HepG2 (cell line): ENCODE measurements at regions not wholly inside any gene's neighbourhood (a gene's known extent, or its start where the extent isn't known, plus 50 kb on each side); places are given as distances from the start of the nearest gene placed in this dataset.

Experiments
- ATAC-seq: fragments of 200-7000 bp; cut with Tn5 transposase; 3 replicates; pipeline ENCODE4 v1.9.1; 2020; ENCODE audit warnings: mild to moderate bottlenecking, moderate library complexity
- BruUV-seq: library from RNA; stranded (reverse); fragments of 400-500 nt; replicated peaks from 2 replicates; lab custom pipeline; 2021; lab: Mats Ljungman, UMichigan
- CTCF ChIA-PET: fragments of 300-600 bp; formaldehyde crosslinking; extraction: SDS; loops from one replicate; lab custom pipeline; 2021; ENCODE audit warnings: low total read pairs, inconsistent platforms, low intra/inter-chr PET ratio; lab: Yijun Ruan, JAX
- POLR2A ChIA-PET: fragments of 350-600 bp; sonication (Branson Sonifier 250); formaldehyde crosslinking; loops from one replicate; lab custom pipeline; 2020; ENCODE audit warnings: antibody characterized with exemption, inconsistent platforms; lab: Yijun Ruan, JAX
- DNase-seq: peaks from one replicate; pipeline ENCODE4 v3.0.0-alpha.2; 2015; ENCODE audit warnings: low spot score
- FAIRE-seq: peaks from 3 replicates; lab custom pipeline; 2011; peaks lifted over from hg19 to GRCh38; lab: Jason Lieb, UNC
- H2AFZ ChIP-seq: one replicate; pipeline ENCODE4 v1.6.1; 2011; ENCODE audit warnings: low read length, inconsistent platforms
- H3K27ac ChIP-seq: fragments of 300-600 bp; 3 replicates; pipeline ENCODE4 v1.8.0; 2011; ENCODE audit warnings: mixed run types, mild to moderate bottlenecking, mixed read lengths, low read length, inconsistent platforms; ENCODE audit not compliant: insufficient read depth; ENCODE audit errors: extremely low read length
- H3K27me3 ChIP-seq, 2 experiments: fragments of 200-600 bp in 1 of 2; 2 replicates in 1 of 2; 3 replicates in 1 of 2; pipeline versions ENCODE4 v1.6.0 to v1.8.0; 2011; ENCODE audit warnings: low read length in 2 of 2, mild to moderate bottlenecking in 2 of 2, moderate library complexity in 2 of 2, inconsistent platforms in 1 of 2; ENCODE audit not compliant: insufficient read depth in 2 of 2, control insufficient read depth in 1 of 2
- H3K36me3 ChIP-seq, 2 experiments: fragments of 200-600 bp in 1 of 2; replicated peaks in 1 of 2; 2 replicates in 1 of 2; 3 replicates in 1 of 2; pipeline versions ENCODE4 v1.5.1 to v1.8.0; 2011; ENCODE audit warnings: low read length in 2 of 2, inconsistent platforms in 1 of 2; ENCODE audit not compliant: insufficient read depth in 2 of 2, control insufficient read depth in 1 of 2
- H3K4me1 ChIP-seq: 2 replicates; pipeline ENCODE4 v1.5.1; 2012; ENCODE audit warnings: low read length, inconsistent platforms; ENCODE audit not compliant: insufficient read depth
- H3K4me2 ChIP-seq: 2 replicates; pipeline ENCODE4 v1.6.0; 2011; ENCODE audit warnings: low read depth, low read length, inconsistent platforms
- H3K4me3 ChIP-seq, 3 experiments: fragments of 200-600 bp in 1 of 3; sonication (generic), shearing (Covaris generic) in 1 of 3; replicated peaks in 1 of 3; 2 replicates each; pipeline ENCODE4 v1.5.1; 2011 to 2016; ENCODE audit warnings: low read length in 3 of 3, inconsistent platforms in 2 of 3, low read depth in 2 of 3, mild to moderate bottlenecking in 2 of 3, control low read depth in 1 of 3, mixed read lengths in 1 of 3; ENCODE audit not compliant: insufficient read depth in 1 of 3
- H3K79me2 ChIP-seq: one replicate; pipeline ENCODE4 v1.6.1; 2011; ENCODE audit warnings: low read length, inconsistent platforms; ENCODE audit not compliant: insufficient read depth
- H3K9ac ChIP-seq: 2 replicates; pipeline ENCODE4 v1.6.0; 2011; ENCODE audit warnings: mild to moderate bottlenecking, low read depth, low read length, inconsistent platforms; ENCODE audit not compliant: insufficient read depth
- H3K9me3 ChIP-seq: 2 replicates; pipeline ENCODE4 v1.5.1; 2012; ENCODE audit warnings: mild to moderate bottlenecking, low read length
- H4K20me1 ChIP-seq: 2 replicates; pipeline ENCODE4 v1.6.0; 2011; ENCODE audit warnings: inconsistent platforms, mild to moderate bottlenecking, low read length, moderate library complexity; ENCODE audit not compliant: insufficient read depth
- ATAD3A ChIP-seq: sonication (generic); formaldehyde crosslinking; IDR thresholded peaks from 2 replicates; pipeline ENCODE4 v1.4.0; 2020; ENCODE audit warnings: missing genetic modification reagents
- HHEX ChIP-seq: IDR thresholded peaks from 2 replicates; pipeline ENCODE4 v1.6.1; 2016; ENCODE audit warnings: control low read depth
- JUND ChIP-seq: sonication (generic); formaldehyde crosslinking; IDR thresholded peaks from 2 replicates; pipeline ENCODE4 v1.8.0; 2022; ENCODE audit warnings: mild to moderate bottlenecking, missing genetic modification reagents
- KDM5A ChIP-seq: fragments of 200-600 bp; sonication (generic); IDR thresholded peaks from 2 replicates; pipeline ENCODE4 v1.7.0; 2018; ENCODE audit warnings: antibody characterized with exemption, mild to moderate bottlenecking, low read length, borderline replicate concordance
- PLSCR1 ChIP-seq: sonication (generic); formaldehyde crosslinking; IDR thresholded peaks from 2 replicates; pipeline ENCODE4 v1.5.0; 2020; ENCODE audit warnings: missing genetic modification reagents, mild to moderate bottlenecking, borderline replicate concordance
- RFXAP ChIP-seq: sonication (generic); formaldehyde crosslinking; IDR thresholded peaks from 2 replicates; pipeline ENCODE4 v1.4.0; 2020; ENCODE audit warnings: missing genetic modification reagents, borderline replicate concordance
- SP140L ChIP-seq: sonication (generic); formaldehyde crosslinking; IDR thresholded peaks from 2 replicates; pipeline ENCODE4 v1.4.0; 2020; ENCODE audit warnings: missing genetic modification reagents, borderline replicate concordance
- ZC3H13 ChIP-seq: sonication (generic); formaldehyde crosslinking; IDR thresholded peaks from 2 replicates; pipeline ENCODE4 v1.8.1; 2023; ENCODE audit warnings: mild to moderate bottlenecking, missing genetic modification reagents, moderate library complexity
- ZFP37 ChIP-seq: sonication (generic); formaldehyde crosslinking; IDR thresholded peaks from 2 replicates; pipeline ENCODE4 v1.4.0; 2020; ENCODE audit warnings: missing genetic modification reagents, borderline replicate concordance
- ZNF382 ChIP-seq: sonication (generic); formaldehyde crosslinking; IDR thresholded peaks from 2 replicates; pipeline ENCODE4 v1.5.0; 2020; ENCODE audit warnings: missing genetic modification reagents, mild to moderate bottlenecking, borderline replicate concordance
- ZNF749 ChIP-seq: sonication (generic); formaldehyde crosslinking; IDR thresholded peaks from 2 replicates; pipeline ENCODE4 v1.8.0; 2022; ENCODE audit warnings: mild to moderate bottlenecking, missing genetic modification reagents, moderate library complexity, borderline replicate concordance
- ZNF816 ChIP-seq: sonication (generic); formaldehyde crosslinking; IDR thresholded peaks from 2 replicates; pipeline ENCODE4 v1.8.0; 2022; ENCODE audit warnings: missing genetic modification reagents, mild to moderate bottlenecking, borderline replicate concordance
- ZNF83 ChIP-seq: sonication (generic); formaldehyde crosslinking; IDR thresholded peaks from 2 replicates; pipeline ENCODE4 v1.4.0; 2020; ENCODE audit warnings: missing genetic modification reagents, mild to moderate bottlenecking, borderline replicate concordance
- ZNF891 ChIP-seq: sonication (generic); formaldehyde crosslinking; IDR thresholded peaks from 2 replicates; pipeline ENCODE4 v1.5.0; 2020; ENCODE audit warnings: mild to moderate bottlenecking, missing genetic modification reagents
- ZSCAN30 ChIP-seq: sonication (generic); formaldehyde crosslinking; IDR thresholded peaks from 2 replicates; pipeline ENCODE4 v1.5.0; 2020; ENCODE audit warnings: mild to moderate bottlenecking, missing genetic modification reagents
- WGBS: methylation state at CpG from one replicate; pipeline ENCODE4 v1.1.6; 2017; ENCODE audit warnings: low lambda C conversion rate; 5-methylcytosine and 5-hydroxymethylcytosine counted together
- in situ Hi-C: cut with HindIII; loops from 2 replicates; pipeline ENCODE4 v1.10.0; 2017; ENCODE audit warnings: low pct_unique_long_range_greater_than_20kb; ENCODE audit not compliant: extremely low pct_ligation_motif_present
- intact Hi-C: fragments of 100-400 bp; cut with micrococcal nuclease; formaldehyde crosslinking; loops from one replicate; pipeline ENCODE4 v1.10.0; 2022; ENCODE audit not compliant: unreplicated experiment

GRCh38 chr2:145488571-145488970, 968.7 kb upstream of the ZEB2 start:
- TF ChIP-seq ATAD3A (CRISPR knock-in tag), result no peak
- no peak for TF ChIP-seq PLSCR1 (CRISPR knock-in tag)
- no peak for TF ChIP-seq KDM5A
- no peak for TF ChIP-seq ZFP37 (CRISPR knock-in tag)
- TF ChIP-seq ZNF83 (CRISPR knock-in tag), result no peak
- no peak for TF ChIP-seq ZNF816 (CRISPR knock-in tag)
- TF ChIP-seq SP140L (CRISPR knock-in tag), result no peak
- no peak for TF ChIP-seq JUND (CRISPR knock-in tag)
- TF ChIP-seq ZSCAN30 (CRISPR knock-in tag), result no peak
- no peak for TF ChIP-seq ZNF382 (CRISPR knock-in tag)
- TF ChIP-seq ZC3H13 (CRISPR knock-in tag), result no peak
- no peak for TF ChIP-seq RFXAP
- TF ChIP-seq HHEX (CRISPR knock-in tag), result no peak
- TF ChIP-seq ZNF891 (CRISPR knock-in tag), result no peak
- no peak for TF ChIP-seq ZNF749 (CRISPR knock-in tag)
- Histone ChIP-seq H4K20me1 (no peaks in the 10 kb centered on the region), H3K27me3 (no peaks in the 10 kb centered on the region), H3K4me2 (no peak overlapping the region), H2AFZ (no peak overlapping the region), H3K9ac (no peak overlapping the region), H3K9me3 (peaks cover 19% of the 10 kb centered on the region; the same call in 1 of the 2 replicates), H3K4me3 (no peak overlapping the region), H3K27ac (no peak overlapping the region), H3K36me3 (no peaks in the 10 kb centered on the region), H3K4me1 (no peaks in the 10 kb centered on the region), H3K79me2 (no peaks in the 10 kb centered on the region)
- no peak for ATAC-seq
- in situ Hi-C loops, result no loop called here
- CTCF ChIA-PET, result no interaction called here
- no TSS peak for BruUV-seq
- intact Hi-C loops, result no loop called here
- WGBS, result 27% methylated on average over 3 of the region's 3 CpGs
- no peak for FAIRE-seq
- no peak for DNase-seq
- POLR2A ChIA-PET, result no interaction called here
